Medulla oblongata (tissue), 1 donor: ENCODE measurements at regions not wholly inside any gene's neighbourhood (a gene's known extent, or its start where the extent isn't known, plus 50 kb on each side); places are given as distances from the start of the nearest gene placed in this dataset.
"Not testable (repeated sequence)": the region's sequence is repeated elsewhere in the genome, so short reads cannot be mapped to it uniquely, and the experiment has no call there.

Source experiments
- DNase-seq: peaks from one replicate; pipeline ENCODE4 v3.0.0-alpha.2; 2015; ENCODE audit errors: extremely low spot score

GRCh38 chr1:56268519-56269140 lies 310.7 kb downstream of the PLPP3 start:
- no peak for DNase-seq

DNA sequence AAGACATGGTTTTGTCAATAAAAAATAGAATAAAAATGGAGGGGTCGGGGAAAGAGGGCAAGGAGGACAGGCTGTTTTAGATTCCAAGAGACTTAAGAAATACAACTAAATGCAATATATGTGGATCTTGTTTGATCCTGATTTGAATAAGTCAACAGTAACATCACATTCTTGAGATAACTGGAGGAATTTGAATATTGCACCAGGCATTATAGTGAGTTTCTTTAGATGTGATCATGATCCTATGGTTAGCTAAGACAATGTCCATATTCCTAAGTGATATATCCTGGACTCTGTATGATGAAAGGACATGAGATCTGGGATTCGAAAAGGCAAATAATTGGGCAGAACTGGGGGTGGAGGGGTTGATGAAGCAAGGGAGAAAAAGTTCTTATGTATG lies 311.8 kb downstream of the PLPP3 start:
- DNase-seq = no peak

DNA sequence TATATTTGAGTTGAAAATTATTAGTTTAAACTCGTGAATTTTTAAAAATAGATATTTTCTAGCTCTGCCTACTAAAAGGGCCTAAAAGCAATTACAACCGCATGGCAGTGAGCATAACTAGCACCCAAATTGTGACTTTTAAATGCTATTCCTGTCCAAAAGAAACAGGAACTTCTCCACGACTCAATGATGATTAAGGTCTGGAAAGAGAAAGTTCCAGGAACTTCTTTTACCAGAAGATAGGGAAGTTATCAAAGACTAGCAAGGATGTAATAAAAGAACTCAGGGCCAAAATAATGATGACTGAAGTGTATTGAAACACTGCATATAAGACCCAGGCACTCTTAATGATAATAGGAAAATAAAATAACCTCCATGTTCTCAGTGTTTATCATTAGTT lies 313.0 kb downstream of the PLPP3 start:
- DNase-seq = no peak

DNA sequence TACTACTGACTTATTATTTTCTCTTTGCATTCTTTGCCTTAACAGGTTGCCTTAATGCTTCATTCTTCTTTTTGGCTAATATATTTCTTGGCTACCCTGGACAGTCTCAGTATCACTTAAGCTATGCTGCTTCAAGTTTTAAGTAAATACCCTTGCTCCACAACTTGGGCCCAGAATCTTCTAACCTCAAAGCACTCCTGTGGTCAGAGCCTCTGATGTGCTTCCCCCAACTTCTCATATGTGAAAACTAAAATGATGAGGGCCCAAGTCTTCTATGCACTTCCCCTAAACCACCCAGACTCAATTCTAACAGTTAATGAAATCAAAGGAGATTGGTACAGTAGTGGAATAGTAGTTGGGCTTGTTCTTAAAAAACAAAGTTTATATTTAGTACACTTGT lies 314.1 kb downstream of the PLPP3 start:
- DNase-seq = no peak

DNA sequence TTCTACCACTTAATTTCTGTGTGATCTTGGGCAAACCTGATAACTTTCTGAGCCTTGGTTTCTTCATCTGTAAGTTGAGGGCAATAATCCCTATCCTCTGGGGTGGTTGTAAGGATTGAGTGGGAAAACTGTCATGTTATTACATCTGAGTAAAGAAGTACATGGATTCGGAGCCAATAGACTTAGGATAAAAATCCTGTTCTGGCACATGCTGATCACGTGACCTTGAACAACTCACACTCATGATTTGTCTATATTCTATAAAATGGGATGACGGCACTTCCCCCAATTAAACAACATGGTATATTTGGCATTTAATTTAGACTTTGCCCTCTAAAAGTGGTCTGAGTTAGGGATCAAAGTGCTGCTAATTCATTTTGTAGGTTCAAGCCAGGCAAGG lies 315.5 kb downstream of the PLPP3 start:
- no peak for DNase-seq

- DNase-seq = no peak
Measured at GRCh38 chr1:56258371-56258770, 321.0 kb downstream of the PLPP3 start.

DNA sequence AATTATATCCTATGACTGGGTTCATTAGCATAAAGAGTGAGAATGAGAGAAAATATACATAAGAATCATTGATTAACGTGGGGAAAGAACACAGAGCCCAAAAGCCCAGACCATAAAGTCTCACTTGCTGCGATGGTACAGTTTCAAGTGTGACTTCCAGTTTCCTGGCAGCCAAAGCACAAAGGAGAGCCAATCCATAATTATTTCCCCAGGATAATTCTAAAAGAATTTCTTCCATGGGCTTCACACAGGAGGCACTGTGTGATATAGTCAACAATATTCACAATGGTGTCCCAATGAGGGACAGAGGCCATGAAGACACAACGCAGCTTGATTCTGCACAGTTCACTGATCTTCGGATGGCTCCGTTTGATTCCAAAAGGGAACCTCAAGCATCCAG lies 321.6 kb downstream of the PLPP3 start:
- DNase-seq = no peak

DNA sequence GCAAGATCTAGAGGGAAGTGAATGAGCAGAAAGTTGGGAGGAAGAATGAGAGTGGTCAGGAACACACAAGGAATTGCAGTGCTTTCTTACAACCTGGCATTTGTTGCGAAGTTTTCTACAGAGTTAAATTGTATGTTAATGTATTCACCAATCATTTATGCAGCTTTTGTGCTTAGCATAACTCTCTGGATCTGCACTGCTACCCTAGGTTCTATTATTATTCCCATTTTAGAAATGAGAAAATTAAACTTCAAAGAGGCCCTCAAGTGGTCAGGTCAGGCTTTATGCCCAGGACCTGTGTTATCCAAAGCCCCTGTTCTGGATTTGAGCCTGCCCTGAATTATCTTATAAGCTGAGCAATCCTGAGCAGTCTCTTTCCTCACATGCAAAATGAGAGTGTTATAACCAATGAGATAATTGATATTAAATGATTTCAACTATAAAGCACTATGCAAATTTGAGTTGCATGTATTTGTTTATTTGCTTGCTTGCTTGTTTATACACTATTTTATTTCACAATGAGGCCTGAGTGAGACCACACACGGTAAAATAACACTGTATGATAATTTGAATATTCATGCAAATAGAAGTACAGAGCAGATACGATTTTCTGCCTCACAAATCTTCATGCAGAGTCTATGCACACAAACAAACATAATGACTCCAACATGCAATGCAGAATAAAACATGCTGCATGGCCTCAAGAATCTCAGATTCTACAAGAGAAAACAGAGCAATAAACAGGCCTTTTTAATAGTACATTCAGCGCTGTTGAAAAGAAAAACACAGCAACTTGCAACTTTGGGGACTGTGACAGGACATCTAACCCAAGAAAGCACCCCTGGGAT lies 323.0 kb downstream of the PLPP3 start:
- DNase-seq = no peak

GRCh38 chr1:56255516-56256152 lies 323.7 kb downstream of the PLPP3 start:
- no peak for DNase-seq

- DNase-seq = no peak
Measured at GRCh38 chr1:56254130-56254529, 325.2 kb downstream of the PLPP3 start.

- DNase-seq = no peak
Measured at GRCh38 chr1:56250809-56251208, 328.6 kb downstream of the PLPP3 start.

DNA sequence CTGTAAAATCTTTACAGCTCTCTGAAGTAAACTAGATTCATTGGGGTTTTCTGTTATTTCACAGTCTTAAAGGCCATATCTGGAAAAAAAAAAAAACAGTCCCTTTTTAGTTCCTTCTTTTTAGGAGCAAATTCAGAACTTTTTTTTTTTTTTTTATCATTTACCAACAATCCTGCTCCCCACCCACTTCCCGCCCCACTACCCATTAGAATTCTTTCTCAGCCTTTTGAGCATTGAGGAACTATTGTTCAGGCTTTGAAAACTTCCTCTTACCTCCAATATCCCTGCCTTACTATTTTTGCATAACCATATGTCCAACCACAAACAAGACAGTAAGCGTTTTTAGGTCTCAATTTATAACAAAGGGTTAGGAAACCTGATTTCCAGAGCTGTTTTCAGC lies 330.1 kb downstream of the PLPP3 start:
- DNase-seq = no peak

DNA sequence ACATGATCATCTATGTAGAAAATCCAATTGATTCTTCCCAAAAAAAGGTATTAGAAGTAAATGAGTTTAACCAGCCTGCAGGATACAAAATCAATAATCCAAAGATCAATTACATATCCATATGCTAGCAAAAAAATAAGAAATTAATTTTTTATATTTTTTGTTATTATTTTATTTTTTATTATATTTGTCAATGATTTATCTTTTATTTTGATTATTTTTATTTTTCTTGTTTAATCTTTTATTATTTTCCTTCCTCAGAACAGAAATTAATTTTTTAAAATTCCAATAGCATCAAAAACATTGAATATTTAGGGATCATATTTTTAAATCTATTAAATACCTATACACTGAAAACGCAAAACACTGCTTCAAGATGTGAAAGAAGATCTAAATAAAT lies 331.2 kb downstream of the PLPP3 start:
- DNase-seq = no peak

GRCh38 chr1:56246726-56247125 lies 332.6 kb downstream of the PLPP3 start:
- not testable (repeated sequence) for DNase-seq

- no peak for DNase-seq
Measured at GRCh38 chr1:56240400-56240799, 339.0 kb downstream of the PLPP3 start.

DNA sequence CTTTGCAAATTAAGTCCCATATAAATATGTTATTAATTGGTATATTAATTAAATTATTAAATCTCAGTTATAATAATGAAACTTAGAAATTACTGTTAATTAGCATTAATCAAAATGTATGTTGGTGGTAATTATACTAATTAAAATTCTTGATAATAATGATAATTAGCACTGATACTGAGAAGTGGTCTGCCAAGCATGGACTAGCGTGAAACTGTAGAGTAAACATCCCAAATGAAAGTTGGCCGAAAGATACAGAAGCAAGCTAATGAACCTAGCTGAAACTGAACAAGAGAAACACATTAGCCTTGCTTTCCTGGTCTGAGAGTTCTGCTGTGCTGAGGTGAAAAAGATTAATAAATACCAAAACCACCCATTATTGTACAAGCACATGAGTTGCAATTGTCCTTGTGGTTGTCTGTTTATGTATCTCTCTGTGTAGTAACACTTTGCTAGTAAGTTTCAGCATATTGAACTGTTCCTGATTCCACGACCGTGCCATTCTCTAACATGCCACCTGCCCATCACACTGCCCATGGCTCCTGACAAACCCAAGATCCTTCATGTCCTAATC lies 341.8 kb downstream of the PLPP3 start:
- no peak for DNase-seq

GRCh38 chr1:56236688-56237087 lies 342.7 kb downstream of the PLPP3 start:
- no peak for DNase-seq

DNA sequence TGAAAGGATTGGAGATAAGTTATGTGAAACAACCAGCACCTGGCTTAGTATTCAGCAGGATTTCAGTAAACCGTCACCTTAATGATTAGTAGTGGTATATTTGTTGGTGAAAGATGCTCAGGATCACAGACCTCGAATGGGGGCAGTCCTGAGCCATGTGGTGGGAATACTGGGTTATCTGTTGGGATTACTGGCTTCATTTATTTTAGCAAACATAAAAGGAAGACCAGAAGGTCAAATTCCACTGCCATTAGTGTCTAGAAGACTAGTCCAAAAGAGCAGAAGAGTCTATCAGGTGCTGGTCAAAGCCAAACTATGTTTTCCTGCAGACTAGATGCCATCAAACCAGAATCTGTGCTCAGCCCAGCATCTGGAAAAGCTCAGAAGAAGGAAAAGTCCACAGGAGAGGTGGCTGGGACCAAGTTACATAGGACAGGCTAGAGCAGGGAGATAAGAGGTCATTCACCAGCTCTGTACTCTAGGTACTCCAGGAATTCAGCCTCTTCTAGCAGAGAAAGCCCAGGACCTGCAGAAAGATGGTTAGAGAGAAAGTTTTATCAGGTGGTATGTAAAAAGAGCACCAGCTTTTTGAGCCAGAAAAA lies 343.4 kb downstream of the PLPP3 start:
- no peak for DNase-seq

DNA sequence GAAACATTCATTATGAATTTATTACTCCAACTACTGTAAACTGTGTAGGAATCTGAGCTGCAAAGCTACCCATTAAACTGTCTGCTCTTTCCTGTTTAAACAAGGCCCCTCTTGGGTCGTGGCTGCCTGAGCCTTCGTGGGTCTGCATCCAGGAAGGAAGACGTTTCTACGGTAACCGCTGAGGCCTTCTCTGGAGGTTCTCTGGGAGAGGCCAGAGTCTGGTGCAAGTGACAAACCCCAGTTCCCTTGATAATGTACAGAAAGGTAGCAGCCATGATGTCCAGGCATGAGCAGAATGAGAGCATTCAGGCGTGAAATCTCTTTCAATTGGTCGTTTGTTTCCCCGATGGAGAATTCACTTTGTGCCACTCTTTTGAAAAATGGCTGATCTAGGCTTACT lies 350.2 kb downstream of the PLPP3 start:
- no peak for DNase-seq

- DNase-seq = no peak
Measured at GRCh38 chr1:56227886-56228285, 351.5 kb downstream of the PLPP3 start.

DNA sequence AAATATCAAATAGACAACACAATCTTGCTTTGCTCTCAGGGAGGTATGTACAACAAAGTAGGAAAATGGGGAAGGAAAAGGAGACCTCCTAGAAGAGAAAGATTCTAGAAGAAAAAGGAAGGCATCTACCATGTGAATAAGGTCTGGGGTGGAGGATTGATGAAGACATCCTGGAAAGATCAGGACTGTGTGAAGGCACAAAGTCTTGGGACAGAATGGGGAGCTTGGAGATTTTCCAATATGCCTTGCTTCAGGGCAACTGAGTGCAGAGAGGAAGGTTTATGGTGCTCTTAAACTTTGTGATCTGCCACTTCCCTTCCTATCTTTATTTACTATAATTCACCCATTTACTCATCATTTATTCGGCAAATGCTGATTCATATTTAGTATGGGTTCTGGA lies 352.0 kb downstream of the PLPP3 start:
- no peak for DNase-seq
